ENCODE measurements at regions not wholly inside any gene's neighbourhood (a gene's known extent, or its start where the extent isn't known, plus 50 kb on each side); places are given as distances from the start of the nearest gene placed in this dataset.

DNA sequence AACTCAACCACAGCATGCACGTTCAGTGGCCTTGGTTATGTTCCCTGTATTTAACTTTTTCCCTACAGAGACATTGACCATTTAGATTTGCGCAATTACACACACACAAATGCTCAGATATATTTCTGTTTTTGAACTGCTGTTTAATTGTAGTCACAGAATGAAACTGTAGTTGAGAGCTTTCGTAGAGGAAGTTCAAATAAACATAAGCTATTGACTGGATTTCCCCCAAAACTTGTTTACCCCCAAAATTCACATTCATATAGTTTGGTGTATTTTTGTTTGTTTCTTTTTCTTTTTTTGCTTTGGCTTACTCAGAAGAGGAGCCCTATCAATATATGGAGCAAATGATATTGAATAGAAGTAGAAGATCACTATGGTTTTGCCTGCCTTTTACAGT, 921.0 kb downstream of the ADGRL2 start:
- DNase-seq, result no peak

DNA sequence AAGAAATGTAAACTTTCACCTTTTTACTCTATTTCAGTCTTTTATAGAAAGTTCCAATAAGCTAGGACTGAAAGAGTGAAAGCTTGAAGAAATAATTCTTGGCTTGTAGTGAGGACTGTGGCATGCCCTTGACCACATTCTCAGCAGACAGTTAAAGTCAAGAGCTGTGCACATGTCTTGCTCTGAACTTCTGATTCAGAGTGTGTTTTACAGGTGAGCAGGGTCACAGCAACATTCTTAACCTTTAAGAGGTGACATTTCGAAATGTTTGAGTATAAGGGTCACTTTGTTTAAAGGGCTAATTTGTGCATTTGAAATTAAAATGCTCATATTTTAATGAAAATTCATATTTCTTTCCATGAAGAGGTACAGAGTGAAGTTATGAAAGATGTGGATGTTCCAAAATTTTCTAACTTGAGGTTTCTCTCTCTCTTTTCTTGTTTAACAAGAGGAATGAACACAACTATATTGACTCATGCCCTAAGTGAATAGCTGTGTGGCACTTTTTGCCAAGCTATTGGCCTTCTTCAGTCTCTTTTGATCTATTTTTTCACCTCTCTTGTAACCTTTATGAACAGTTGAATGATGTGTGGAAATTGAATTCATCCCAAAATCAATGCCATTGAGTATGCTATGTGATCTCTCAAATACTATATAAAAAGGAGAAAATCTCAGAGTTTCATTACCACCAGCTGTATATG, 918.1 kb downstream of the ADGRL2 start:
- no peak for DNase-seq

DNA sequence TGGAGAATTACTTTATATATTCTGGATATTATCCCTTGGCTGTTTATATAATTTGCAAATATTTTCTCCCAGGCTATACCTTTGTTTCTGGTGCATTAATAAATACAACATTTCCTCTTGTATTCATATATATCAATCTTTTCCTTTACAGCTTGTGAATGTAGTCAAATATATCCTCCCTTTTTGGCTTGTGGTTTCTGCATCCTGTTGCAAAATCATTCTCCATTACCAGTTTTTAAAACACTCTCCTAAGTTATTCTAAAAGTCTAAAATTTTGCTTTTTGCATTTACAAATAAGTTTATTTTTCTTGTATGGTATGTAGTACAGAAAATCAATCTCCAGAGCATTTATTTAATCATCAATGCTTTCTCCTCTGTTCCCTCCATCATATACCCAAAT, 909.4 kb downstream of the ADGRL2 start:
- no peak for DNase-seq

DNA sequence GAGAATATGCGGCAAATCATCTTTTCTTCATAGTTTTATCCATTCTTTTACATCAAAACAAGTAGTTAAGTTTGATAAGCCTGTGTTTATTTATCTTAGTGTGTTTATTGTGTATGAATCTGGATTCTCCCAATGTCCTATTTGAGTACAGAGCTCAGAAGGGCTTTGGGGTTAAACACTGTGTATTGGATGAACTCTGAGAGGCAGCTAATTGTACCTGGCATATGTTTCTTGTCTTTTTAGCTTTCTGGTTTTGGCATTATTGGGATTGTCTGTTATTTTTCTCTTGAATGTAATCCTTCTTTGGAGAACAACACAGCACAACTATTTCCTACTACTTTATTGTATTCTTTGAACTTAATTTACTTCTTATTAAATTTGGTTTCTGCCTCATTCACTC, 906.9 kb downstream of the ADGRL2 start:
- DNase-seq, result no peak

DNA sequence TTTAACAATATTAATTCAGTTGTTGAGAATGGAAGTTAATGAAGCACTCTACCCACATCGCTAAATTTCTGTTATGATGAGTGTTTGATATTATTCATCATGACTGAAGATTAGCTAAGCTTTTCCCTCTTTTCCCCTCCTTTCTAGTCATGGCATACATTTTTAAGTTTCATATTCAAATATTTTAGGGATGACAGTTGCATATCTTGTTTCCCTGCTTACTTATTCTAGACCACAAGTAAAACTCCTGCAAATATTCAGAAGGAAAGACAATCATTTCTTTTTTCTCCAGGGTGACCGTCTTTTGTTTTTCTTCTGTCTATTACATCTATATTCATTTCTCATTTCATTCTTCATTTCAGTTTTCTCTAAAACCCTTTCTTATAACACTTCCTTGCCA, 906.0 kb downstream of the ADGRL2 start:
- no peak for DNase-seq

DNA sequence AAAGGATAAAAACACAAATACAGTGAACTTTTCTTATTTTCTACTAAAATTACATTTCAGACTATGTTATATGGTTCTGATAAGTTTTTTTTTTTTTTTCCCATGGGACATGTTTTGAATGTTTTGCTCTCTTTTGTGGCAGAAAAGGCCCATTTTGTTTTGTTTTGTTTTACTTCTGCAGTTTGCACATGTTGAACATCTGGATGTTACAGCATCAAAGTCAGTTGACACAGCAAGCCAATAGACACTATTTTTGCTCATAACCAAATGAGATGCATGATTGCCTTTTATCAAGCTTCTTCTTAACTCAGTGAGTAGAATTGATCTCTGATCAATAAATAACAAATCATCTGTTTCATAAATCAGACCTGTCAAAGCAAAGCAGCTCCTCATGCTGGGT, 904.2 kb downstream of the ADGRL2 start:
- no peak for DNase-seq

DNA sequence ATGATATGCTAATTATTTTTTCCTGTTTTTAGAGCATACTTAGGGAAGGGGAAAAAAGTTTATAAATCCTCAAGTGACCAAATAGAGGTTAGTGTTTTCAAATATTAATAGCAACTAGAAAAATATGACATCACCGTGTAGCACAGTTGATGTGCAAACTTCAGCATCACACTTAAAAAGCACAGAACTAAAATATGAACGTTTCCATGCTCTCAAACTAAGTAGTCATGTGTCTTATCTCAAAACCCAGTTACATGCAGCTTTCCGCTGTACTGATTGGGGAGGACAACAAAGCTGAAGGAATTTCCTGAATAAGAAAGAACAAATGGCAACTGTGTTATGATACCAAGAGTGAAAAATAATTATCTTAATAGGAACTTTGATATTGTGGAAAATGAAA, 903.7 kb downstream of the ADGRL2 start:
- DNase-seq, result no peak

DNA sequence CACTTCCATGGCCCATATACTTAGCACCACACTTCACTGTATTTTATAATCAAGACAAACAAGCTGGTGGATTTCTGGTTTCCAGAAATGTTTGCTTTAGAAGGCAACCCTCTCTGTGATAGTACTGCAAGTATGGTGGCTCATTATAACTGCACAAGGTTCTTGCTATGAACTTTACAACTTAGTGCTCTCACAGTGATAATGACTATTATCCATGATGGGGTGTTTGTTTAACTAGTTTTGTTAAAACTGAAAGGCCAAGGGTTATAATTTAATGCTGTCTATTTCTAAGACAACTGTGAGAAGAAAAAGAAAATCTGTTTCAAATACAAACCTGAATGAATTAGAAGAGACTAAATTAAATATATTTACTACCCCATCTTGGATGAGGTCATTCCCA, 903.2 kb downstream of the ADGRL2 start:
- DNase-seq, result no peak

DNA sequence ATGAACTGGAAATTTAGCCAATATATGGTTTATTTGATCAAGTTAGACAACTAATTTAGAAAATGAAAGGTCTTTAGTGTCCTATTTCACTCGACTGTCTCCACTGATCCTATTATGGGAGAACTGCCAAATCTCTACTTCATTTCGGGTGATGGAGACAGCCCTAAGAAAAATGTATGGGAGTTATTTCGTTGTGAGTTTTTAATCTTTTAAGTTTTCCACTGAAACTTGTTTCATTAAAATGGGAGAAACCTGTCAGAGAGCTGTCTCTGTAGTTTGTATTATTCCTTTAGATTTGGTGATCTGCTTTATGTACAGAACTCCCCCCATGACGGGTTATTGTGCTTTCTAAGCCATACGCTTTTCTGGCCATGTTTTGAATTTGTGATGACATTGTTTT, 899.7 kb downstream of the ADGRL2 start:
- DNase-seq, result no peak

DNA sequence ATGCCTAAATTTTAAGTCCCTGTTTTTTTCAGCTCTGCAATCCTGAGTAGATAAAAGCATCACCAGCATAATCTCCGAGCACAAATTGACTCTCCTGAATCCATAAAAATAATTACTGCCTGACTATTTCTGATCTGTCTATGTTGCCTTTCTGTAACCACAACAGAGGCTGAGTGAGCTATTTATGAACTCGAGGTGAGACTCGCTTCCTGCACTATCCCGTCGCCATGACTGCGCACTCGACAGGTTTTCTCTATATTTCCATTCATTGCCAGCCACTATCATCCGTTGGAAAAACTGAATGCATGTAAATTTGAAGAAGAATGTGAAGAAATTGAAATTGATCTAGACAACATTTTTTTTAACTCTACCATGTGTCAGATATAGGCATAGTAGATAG, 897.2 kb downstream of the ADGRL2 start:
- no peak for DNase-seq

DNA sequence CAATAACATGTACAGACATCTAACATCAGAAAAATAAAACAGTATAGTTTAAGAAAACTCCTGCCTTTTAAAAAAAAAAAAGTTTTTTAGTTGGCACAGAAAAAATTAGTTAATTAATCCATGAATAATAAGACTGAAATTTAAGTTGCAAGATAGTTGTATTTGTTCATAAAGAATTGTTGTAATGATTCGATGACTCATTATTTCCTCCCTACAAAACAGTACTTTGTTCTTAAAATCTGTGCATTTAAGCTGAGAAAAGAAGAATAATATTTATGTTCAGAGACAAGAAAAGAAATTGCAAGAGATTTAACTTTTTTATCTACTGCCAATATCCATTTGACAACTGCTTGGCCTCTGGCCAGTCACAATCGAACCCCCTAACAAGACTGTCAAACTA, 894.7 kb downstream of the ADGRL2 start:
- no peak for DNase-seq

DNA sequence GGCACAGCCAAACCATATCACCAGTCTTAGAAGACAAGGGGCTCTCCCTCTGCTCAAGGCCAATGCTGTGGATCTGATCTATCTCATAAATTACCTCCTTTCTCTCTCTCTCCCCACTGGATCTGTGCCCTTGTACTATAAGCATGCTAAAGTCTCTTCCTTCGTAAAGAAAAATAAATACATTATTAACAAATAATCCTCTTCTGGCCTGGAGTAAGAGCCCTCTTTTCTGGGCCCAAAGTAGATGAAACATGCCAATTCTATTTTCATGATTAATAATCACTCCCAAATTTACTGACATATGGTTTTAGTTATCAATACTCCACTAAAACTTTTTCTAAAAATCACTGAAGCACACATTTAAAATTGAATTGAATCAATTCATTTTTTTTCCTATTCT, 889.7 kb downstream of the ADGRL2 start:
- DNase-seq, result no peak

DNA sequence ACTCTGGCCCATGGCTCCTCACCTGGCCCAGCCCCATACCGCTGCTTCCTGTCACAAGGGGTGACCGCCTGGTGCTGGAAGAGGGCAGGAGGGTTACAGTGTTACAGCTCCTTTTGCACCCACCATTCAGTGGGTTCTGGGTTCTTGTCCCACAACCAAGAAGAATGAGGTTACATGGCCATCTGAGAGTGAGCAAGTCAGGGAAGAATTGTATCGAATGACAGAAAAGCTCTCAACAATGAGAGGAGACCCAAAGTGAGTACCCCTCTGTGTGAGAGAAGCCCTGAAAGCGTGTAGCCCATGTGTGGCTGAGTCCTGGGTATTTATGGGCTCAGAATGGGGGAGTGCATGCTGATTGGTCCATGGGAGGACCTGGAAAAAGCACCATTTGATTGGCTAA, 888.5 kb downstream of the ADGRL2 start:
- DNase-seq, result no peak

DNA sequence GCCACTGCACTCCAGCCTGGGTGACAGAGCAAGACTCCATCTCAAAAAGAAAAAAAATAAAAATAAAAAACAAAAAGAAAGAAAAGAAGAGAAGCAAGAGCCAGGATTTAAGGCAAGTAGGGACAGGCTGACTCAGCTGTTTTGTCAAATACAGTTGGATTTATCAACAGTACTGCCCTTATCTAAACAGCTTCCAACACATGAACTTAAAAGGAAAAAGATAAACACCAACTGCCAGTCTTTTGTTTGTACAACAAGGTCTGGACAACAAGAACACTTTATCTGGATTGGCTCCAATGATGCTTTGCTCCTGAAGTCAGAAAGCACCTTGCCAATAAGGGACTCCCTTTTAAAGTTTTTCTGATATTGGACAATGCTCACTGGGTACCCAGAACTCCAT, 886.0 kb downstream of the ADGRL2 start:
- no peak for DNase-seq

DNA sequence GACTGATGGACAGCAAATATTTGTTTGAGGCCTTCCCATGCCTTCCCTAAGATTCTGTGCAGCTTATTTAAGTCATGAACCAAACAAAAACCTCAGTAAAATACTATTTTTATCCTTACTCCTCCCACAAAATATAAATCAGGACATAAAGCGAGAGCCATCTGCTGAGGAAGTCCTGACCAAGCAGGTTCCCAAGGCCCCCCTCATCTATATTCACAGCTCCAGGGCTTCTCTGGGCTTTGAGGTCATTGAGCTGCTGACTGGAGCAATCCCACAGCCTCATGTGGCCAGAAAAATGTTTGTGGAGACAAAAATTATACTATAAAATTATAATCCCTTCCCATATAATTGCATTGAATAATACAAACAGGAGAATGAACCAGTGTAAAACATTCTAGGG, 846.2 kb downstream of the ADGRL2 start:
- no peak for DNase-seq

DNA sequence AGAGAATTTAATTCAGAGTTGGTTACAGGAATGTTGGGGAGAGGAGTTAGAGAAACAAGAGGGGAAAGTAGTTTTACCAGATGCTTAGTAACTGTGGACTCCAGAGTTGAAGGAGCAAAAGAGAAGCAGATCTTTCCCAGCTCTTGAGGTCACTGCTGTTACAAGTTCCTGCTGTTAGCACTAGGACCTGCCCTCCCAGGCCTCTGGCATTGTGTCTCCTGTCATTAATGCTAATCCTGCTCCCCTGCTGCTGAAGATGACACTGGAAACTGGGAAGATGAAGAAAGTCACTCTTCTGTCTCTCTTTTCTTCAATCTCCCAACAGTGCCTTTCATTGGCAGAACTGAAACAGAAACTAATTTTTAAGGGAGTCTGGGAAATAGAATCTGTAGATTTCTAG, 845.6 kb downstream of the ADGRL2 start:
- no peak for DNase-seq

DNA sequence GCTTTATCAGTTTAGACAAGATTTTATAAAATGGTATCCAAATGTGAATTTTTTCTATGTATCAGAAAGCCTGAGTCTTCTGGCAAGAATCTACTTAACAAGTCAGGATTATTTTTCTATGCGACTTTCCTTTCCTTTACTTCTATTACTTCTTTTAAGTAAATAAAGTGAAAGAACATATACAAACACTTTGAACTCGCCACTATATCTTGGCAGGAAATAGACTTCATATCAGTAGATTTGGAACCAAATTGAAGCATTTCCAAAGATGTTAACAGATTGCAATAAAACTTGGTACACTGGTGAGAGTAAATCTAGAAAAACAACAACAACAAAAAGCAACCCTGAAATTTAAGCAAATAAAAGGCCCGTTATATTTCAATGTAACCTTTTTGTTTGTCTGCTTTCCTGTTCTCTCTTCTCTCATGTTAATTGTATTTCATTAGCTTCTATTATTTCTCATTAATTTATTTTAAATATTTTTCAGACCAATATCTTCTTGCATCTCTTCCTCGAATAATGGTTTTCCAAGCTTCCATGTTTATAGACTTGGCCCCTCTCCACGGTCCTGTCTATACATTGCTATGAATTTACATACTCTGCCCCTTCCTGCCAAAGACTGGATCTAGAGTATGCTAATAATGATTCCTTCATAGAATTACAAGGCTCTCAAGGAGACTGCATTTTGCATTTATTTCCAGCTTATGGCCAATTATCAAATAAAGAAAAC, 843.6 kb downstream of the ADGRL2 start:
- no peak for DNase-seq

DNA sequence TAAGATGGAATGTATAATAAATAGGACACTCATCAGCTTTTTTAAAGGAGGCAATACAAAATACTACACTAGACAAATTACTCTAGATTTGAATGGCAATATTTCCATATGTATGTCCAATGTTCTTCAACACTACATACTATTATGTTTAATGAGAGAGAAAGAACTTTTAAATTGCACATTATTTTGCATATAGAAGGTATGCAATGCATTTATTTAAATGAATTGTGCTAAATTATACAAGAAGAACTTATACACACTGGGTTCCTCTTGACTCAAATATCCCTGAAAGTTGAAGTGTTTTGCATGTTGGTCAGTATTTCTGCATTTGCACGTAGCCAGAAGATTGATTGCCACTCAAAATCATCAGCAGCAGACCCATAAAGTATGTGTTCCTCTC, 839.6 kb downstream of the ADGRL2 start:
- DNase-seq, result no peak

DNA sequence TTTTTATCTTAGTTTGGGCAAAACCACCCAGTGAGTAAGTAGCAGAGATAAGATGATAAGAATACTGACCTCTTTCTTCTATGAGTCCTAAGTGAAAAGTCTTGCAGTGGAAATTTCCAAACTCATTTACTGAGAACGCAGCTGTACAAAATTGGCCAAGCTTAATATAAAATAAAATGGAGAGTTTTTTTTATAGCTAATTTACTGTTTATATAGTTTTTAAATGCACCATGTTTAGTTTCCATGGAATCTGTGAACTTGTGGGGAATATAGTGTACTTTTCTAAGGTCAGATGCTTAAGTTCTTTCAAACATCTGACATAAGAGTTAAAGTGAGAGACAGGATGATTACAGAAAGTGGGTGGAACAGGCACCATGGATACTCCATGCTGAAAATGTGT, 833.5 kb downstream of the ADGRL2 start:
- no peak for DNase-seq

DNA sequence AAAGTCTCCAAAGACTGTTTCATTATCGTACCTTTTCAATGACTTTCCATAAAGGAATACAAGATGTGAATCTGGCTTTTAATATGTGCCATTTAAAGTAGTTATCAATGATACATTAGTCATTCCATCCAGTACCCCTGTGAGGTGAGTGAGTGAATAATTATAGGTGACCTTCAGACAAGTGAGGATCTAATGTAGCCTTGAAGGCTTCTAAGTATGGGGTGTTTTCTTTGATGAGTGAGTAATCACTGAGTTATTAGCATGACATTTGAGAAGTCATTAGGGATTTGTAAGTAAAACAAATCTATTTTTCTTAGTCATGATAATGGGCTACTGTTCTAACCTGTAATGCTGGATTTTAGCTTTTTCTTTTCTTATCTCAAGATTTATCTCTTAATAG, 831.4 kb downstream of the ADGRL2 start:
- no peak for DNase-seq

DNA sequence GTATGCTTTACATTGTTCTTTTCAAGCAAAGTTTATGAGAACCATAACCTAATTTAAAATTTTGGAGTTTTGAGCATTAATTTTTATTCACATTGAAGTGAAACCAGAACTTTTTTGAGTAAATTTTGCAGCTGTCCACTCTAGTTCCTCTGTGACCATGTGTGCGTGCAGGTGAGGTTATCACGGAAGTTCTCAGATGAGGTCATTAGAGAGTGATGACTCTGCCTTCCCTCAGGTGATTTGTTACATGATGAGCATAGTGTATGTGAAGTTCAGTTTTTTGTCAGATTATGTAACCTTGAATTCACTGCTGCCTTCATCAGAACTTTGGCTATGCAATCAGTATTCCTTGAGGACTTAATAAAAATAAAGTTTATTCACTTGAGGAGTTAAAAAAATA, 828.2 kb downstream of the ADGRL2 start:
- no peak for DNase-seq

DNA sequence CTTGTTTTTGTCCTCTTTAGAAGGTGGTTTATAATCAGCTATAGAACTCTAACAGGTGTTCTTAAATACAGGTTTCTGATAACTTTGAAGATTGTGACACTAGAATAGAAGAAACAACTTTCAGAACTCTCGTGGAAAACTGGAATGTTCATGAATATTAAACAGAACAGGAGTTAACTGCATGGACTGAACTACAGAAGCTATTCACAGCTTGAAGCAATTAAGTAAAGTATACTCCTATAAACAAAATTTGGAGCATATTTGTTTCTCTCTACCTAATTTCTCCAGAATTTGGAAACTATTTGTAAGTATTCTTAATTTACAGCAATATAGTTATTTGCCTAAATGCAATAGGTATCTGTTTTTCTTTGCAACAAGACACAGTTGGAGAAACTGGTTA, 824.8 kb downstream of the ADGRL2 start:
- DNase-seq, result peak; percentile 11

DNA sequence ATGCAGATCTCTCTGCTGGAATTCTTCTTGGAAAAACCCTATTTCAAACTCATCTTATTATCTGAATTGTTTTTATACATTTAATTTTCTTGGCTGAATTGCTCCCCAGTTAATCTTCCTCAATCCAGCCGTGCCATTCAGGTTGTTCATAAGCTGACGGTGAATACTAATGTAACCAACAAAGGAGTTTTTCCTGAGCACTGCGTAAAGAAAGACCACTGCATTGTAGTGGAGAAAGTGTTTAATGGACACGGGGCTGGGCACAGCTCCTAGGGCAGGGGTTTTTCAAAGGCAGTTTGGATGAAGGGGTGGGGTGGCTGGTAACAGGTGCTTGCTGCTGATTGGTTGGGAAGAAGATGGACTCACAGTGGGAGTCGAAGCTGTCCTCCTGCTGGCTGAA, 820.3 kb downstream of the ADGRL2 start:
- DNase-seq, result no peak

DNA sequence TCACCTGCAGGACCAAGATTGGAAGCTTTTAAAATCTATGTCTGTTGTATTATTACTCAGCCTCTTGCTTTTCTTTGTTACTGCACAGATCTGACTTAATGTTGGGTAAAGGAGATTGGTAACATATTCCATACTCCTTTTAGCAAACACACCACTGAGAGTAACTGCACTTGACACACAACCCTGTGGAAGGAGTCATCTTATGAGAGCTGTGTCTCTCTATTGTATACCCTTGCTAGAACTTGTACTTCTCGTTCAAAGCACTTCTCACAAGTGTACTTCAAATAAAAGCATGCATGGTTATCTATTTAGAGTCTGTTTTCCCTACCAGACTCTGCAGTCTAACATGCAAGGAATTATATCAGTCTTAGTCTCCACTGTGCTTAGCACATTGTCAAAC, 813.4 kb downstream of the ADGRL2 start:
- no peak for DNase-seq

DNA sequence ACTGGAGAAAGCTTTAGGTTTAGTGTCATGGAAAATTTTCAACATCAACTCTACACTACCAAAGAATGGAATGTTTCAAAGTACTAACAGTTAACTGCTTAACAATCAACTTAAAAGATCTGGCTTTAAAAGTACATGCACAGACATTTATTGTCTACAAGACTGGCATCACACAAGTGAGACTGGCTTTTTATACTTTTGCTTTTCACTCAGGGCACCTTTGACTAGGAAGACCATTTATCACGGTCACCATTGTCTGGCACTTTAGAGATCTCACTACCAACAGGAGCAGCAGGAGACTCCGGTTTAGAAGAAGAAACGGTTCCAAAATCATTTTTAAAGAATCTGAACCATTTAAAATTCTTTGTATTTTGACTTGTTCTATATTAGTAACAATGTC, 812.3 kb downstream of the ADGRL2 start:
- DNase-seq, result no peak

All from NCI-H2171 treated with DMSO at 0.1 percent for 48 hours (cell line).